GM12891 (cell line): ENCODE measurements at regions not wholly inside any gene's neighbourhood (a gene's known extent, or its start where the extent isn't known, plus 50 kb on each side); places are given as distances from the start of the nearest gene placed in this dataset.

Experiments used
- POLR2AphosphoS5 ChIP-seq: IDR thresholded peaks from 2 replicates; pipeline ENCODE4 v1.6.1; 2011; ENCODE audit warnings: low read depth, low read length, control low read depth
- SPI1 ChIP-seq: IDR thresholded peaks from 2 replicates; pipeline ENCODE4 v1.6.1; 2011; ENCODE audit warnings: low read depth, low read length, control low read depth
- TAF1 ChIP-seq: IDR thresholded peaks from 2 replicates; pipeline ENCODE4 v1.6.1; 2011; ENCODE audit warnings: low read depth, low read length, control low read depth

- TF ChIP-seq TAF1 (no peak), POLR2AphosphoS5 (no peak), SPI1 (no peak)
These were observed 51.1 kb upstream of the UMPS start for GRCh38 chr3:124679048-124679638.
